MM.1S (cell line): ENCODE measurements at regions not wholly inside any gene's neighbourhood (a gene's known extent, or its start where the extent isn't known, plus 50 kb on each side); places are given as distances from the start of the nearest gene placed in this dataset.

Experiments
- DNase-seq: peaks from one replicate; pipeline ENCODE4 v3.0.0-alpha.2; 2015
- H2AFZ ChIP-seq: fragments of 300-600 bp; sonication (generic); 2 replicates; pipeline ENCODE4 v1.6.0; 2016; ENCODE audit warnings: antibody characterized with exemption, low read length
- H3F3A ChIP-seq: fragments of 300-600 bp; sonication (generic); 2 replicates; pipeline ENCODE4 v1.6.1; 2016; ENCODE audit warnings: mild to moderate bottlenecking, antibody characterized with exemption, low read length, moderate library complexity, mixed read lengths; ENCODE audit not compliant: insufficient read depth
- H3K27ac ChIP-seq: fragments of 300-600 bp; sonication (generic); 2 replicates; pipeline ENCODE4 v1.5.1; 2016; ENCODE audit warnings: mild to moderate bottlenecking, low read length
- H3K27me3 ChIP-seq: fragments of 300-600 bp; sonication (generic); replicated peaks from 2 replicates; pipeline ENCODE4 v1.6.0; 2016; ENCODE audit warnings: low read length; ENCODE audit not compliant: insufficient read depth
- H3K36me3 ChIP-seq: fragments of 300-600 bp; sonication (generic); replicated peaks from 2 replicates; pipeline ENCODE4 v1.6.1; 2016; ENCODE audit warnings: mild to moderate bottlenecking, low read length, mixed read lengths; ENCODE audit not compliant: insufficient read depth
- H3K4me1 ChIP-seq: fragments of 300-600 bp; sonication (generic); 2 replicates; pipeline ENCODE4 v1.6.1; 2016; ENCODE audit warnings: low read length, mixed read lengths
- H3K4me2 ChIP-seq: fragments of 300-600 bp; sonication (generic); 2 replicates; pipeline ENCODE4 v1.6.0; 2016; ENCODE audit warnings: low read depth, low read length
- H3K4me3 ChIP-seq: fragments of 300-600 bp; sonication (generic); 2 replicates; pipeline ENCODE4 v1.5.1; 2016; ENCODE audit warnings: low read length, mixed read lengths
- H3K79me2 ChIP-seq: fragments of 300-600 bp; sonication (generic); 2 replicates; pipeline ENCODE4 v1.6.1; 2016; ENCODE audit warnings: mixed run types, low read length, mixed read lengths
- H3K9ac ChIP-seq: fragments of 300-600 bp; sonication (generic); 2 replicates; pipeline ENCODE4 v1.6.1; 2016; ENCODE audit warnings: low read length, mixed read lengths
- H3K9me2 ChIP-seq: fragments of 300-600 bp; sonication (generic); replicated peaks from 2 replicates; pipeline ENCODE4 v1.6.1; 2016; ENCODE audit warnings: mild to moderate bottlenecking, low read length, mixed read lengths; ENCODE audit not compliant: insufficient read depth
- H3K9me3 ChIP-seq: fragments of 300-600 bp; sonication (generic); replicated peaks from 2 replicates; pipeline ENCODE4 v1.6.1; 2016; ENCODE audit warnings: mild to moderate bottlenecking, low read length, mixed read lengths; ENCODE audit not compliant: insufficient read depth
- H4K20me1 ChIP-seq: fragments of 300-600 bp; sonication (generic); 2 replicates; pipeline ENCODE4 v1.6.1; 2016; ENCODE audit warnings: mild to moderate bottlenecking, low read length, moderate library complexity, mixed read lengths; ENCODE audit not compliant: insufficient read depth
- EZH2 ChIP-seq: fragments of 300-600 bp; sonication (generic); optimal IDR thresholded peaks from 2 replicates; pipeline ENCODE3; 2017; ENCODE audit warnings: low read depth, mild to moderate bottlenecking, antibody characterized with exemption, low read length, mixed read lengths
- EZH2phosphoT487 ChIP-seq: fragments of 300-600 bp; sonication (generic); IDR thresholded peaks from 2 replicates; pipeline ENCODE4 v1.6.1; 2018; ENCODE audit warnings: antibody characterized with exemption, low read length
- TF ChIP-seq, protein P1 (sequence below): fragments of 300-600 bp; sonication (generic); IDR thresholded peaks from 2 replicates; pipeline ENCODE4 v1.5.1; 2016; ENCODE audit warnings: antibody characterized with exemption, low read length, mixed read lengths

DNA sequence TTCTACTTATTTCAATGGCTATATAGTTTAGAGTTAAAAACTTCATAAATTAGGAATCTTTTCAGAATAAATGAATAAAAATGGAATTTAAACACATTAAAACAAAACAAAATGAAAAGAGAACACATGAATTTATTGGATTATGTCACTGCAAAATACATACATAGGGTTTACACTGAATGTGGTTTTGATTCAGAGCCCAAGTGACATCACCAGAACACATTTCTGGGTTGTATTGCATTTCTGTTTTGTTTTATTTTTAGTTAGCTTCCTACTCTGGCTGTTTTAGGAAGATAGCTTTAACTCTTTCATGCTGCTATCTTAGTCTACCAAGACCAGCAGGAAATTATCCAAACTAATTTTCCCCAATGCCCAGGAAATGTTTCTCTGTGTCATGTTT lies 1935.0 kb downstream of the EFNA5 start:
- Histone ChIP-seq H4K20me1 (no peaks in the 10 kb centered on the region), H3K4me3 (no peak overlapping the region), H3K27ac (no peak overlapping the region), H3K9me3 (no peaks in the 10 kb centered on the region), H3K79me2 (no peaks in the 10 kb centered on the region), H3K9me2 (no peaks in the 10 kb centered on the region), H3K36me3 (no peaks in the 10 kb centered on the region), H3K4me1 (0 out of 2 replicates have a peak, but pooled peaks cover 3% of the 10 kb centered on the region), H2AFZ (no peak overlapping the region), H3K4me2 (no peak overlapping the region), H3K27me3 (no peaks in the 10 kb centered on the region), H3K9ac (no peak overlapping the region), H3F3A (no peaks in the 10 kb centered on the region)
- TF ChIP-seq EZH2: no peak
- TF ChIP-seq, protein P1, sequence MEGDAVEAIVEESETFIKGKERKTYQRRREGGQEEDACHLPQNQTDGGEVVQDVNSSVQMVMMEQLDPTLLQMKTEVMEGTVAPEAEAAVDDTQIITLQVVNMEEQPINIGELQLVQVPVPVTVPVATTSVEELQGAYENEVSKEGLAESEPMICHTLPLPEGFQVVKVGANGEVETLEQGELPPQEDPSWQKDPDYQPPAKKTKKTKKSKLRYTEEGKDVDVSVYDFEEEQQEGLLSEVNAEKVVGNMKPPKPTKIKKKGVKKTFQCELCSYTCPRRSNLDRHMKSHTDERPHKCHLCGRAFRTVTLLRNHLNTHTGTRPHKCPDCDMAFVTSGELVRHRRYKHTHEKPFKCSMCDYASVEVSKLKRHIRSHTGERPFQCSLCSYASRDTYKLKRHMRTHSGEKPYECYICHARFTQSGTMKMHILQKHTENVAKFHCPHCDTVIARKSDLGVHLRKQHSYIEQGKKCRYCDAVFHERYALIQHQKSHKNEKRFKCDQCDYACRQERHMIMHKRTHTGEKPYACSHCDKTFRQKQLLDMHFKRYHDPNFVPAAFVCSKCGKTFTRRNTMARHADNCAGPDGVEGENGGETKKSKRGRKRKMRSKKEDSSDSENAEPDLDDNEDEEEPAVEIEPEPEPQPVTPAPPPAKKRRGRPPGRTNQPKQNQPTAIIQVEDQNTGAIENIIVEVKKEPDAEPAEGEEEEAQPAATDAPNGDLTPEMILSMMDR: no peak
- TF ChIP-seq EZH2phosphoT487: no peak
- DNase-seq: no peak

DNA sequence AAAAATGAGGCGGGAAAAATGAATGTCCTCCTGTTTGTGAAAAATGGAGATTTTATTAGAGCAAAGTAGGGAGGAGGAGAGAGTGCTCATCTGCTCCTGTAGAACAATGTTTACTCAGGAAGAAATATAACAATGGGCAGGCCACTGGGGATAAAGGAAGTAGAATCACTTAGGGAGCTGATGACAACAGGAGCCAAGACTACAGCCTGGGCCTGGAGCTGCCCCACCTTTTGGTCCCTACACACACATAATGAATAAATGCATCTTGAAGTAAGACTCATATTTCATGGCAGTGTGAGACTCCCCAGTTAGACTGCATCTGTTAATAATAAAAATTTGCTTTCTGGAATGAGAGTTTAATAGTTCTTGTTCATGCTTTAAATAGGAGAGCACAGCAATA lies 1939.8 kb downstream of the EFNA5 start:
- no peak overlapping the region for H2AFZ ChIP-seq
- no peaks in the 10 kb centered on the region for H3K79me2 ChIP-seq
- H3K4me1 ChIP-seq: no peaks in the 10 kb centered on the region
- no peaks in the 10 kb centered on the region for H3K9me3 ChIP-seq
- H3K36me3 ChIP-seq: no peaks in the 10 kb centered on the region
- DNase-seq: no peak
- no peak overlapping the region for H3K27ac ChIP-seq
- H3K4me2 ChIP-seq: no peak overlapping the region
- H3K9ac ChIP-seq: no peak overlapping the region
- no peaks in the 10 kb centered on the region for H4K20me1 ChIP-seq
- no peaks in the 10 kb centered on the region for H3F3A ChIP-seq
- no peaks in the 10 kb centered on the region for H3K9me2 ChIP-seq
- H3K27me3 ChIP-seq: no peaks in the 10 kb centered on the region
- no peak overlapping the region for H3K4me3 ChIP-seq
- TF ChIP-seq EZH2phosphoT487 (no peak), EZH2 (no peak)
- TF ChIP-seq, protein P1: no peak

DNA sequence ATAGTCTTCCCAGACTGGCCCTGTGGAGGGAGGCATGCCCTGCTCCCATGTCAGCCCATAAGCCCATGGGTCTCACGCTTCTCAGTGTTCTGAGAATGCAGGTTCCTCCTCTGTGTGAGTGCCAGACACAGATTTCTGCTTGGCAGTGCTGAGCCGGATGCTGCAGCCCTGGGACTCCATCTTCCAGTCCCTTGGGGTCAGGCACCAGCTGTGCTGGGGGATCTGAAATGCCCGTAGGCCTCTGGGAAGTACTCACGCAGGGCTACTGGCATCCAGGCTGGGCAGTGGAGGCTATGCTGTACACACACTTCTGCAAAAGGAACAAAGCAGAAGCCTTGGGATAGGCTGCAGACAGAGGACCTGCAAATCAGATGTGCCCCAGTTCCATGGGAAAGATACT lies 1944.6 kb downstream of the EFNA5 start:
- no peak overlapping the region for H3K27ac ChIP-seq
- H3K9ac ChIP-seq: no peak overlapping the region
- no peaks in the 10 kb centered on the region for H3K79me2 ChIP-seq
- no peak overlapping the region for H2AFZ ChIP-seq
- H3K4me2 ChIP-seq: no peak overlapping the region
- no peak overlapping the region for H3K4me3 ChIP-seq
- no peaks in the 10 kb centered on the region for H3F3A ChIP-seq
- no peaks in the 10 kb centered on the region for H3K27me3 ChIP-seq
- no peaks in the 10 kb centered on the region for H3K4me1 ChIP-seq
- no peaks in the 10 kb centered on the region for H3K36me3 ChIP-seq
- DNase-seq: no peak
- no peaks in the 10 kb centered on the region for H4K20me1 ChIP-seq
- no peaks in the 10 kb centered on the region for H3K9me3 ChIP-seq
- TF ChIP-seq EZH2 (no peak), EZH2phosphoT487 (no peak)
- TF ChIP-seq, protein P1: no peak
- no peaks in the 10 kb centered on the region for H3K9me2 ChIP-seq

DNA sequence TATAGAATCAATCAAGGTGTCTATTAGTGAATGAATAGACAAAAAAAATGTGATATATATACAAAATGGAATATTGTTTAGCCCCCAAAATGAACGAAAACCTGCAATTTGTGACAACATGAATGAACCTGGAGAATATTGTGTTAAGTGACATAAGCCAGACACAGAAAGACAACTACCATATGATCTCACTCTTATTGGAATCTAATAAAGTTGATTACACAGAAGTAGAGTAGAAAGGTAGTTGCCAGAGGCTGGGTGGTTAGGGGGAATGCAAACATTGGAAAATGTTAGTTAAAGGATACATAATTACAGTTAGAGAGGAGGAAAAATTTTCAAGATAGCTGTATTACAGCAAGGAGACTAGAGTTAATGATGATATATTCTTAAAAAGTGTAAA lies 1962.3 kb downstream of the EFNA5 start:
- no peak overlapping the region for H3K9ac ChIP-seq
- H3K4me2 ChIP-seq: no peak overlapping the region
- no peak for TF ChIP-seq EZH2phosphoT487
- TF ChIP-seq EZH2: no peak
- TF ChIP-seq, protein P1: no peak
- H3K9me2 ChIP-seq: no peaks in the 10 kb centered on the region
- no peaks in the 10 kb centered on the region for H3K4me1 ChIP-seq
- no peak overlapping the region for H3K27ac ChIP-seq
- H3K4me3 ChIP-seq: no peak overlapping the region
- H3K9me3 ChIP-seq: no peaks in the 10 kb centered on the region
- no peaks in the 10 kb centered on the region for H3K36me3 ChIP-seq
- H3F3A ChIP-seq: no peaks in the 10 kb centered on the region
- no peaks in the 10 kb centered on the region for H4K20me1 ChIP-seq
- DNase-seq: no peak
- H3K79me2 ChIP-seq: no peaks in the 10 kb centered on the region
- H3K27me3 ChIP-seq: no peaks in the 10 kb centered on the region
- H2AFZ ChIP-seq: no peak overlapping the region
